ENCODE measurements at regions not wholly inside any gene's neighbourhood (a gene's known extent, or its start where the extent isn't known, plus 50 kb on each side); places are given as distances from the start of the nearest gene placed in this dataset.
"Not testable (repeated sequence)": the region's sequence is repeated elsewhere in the genome, so short reads cannot be mapped to it uniquely, and the experiment has no call there.

DNA sequence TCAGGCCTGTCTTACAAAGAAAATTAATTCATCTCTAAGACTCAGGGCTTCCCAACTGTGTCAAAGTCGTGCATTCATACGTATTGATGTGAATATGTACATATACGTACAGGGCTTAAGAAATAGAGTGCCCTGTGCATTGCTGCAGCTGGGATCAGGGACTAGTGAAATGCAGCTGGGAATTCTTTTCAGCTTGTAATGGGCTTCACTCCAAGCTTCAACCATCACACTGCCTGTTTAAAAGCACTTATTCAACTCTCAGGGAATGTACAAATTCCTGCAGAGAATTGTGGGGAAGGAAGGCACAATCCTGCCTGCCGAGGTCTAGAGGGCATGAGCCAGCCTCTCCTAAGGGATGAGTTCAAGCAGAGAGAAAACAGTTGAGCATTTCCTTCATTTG, 59.6 kb upstream of the MAN2A1 start:
- Mint-ChIP-seq H3K4me3 (no peak overlapping the region), H3K9me3 (peaks cover 6% of the 10 kb centered on the region), H3K4me1 (no peaks in the 10 kb centered on the region), H3K36me3 (ENCODE audit: low read depth) (no peaks in the 10 kb centered on the region), H3K27ac (no peak overlapping the region), H3K27me3 (peaks cover 2% of the 10 kb centered on the region)
- ChIA-PET CTCF (no interaction called here), POLR2A (no interaction called here)
- DNase-seq, result no peak

DNA sequence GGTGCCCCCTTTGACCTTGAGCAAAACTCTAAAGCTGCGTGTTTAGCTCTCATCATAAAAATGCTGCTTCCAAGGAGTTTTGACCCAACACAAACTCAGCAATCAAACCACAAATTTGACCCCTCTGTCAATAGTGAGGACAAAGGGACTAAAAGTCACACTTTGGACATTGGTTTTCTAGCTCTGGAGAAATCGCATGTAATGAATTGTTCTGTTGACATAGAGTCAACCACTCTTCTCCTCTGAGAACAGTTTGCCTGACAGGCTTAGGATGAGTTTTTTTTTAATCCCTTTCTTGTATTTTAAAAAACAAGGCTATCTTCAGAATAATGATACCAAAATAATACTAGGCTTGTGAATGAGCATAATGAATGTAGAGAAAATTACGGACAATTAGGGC, 61.1 kb upstream of the MAN2A1 start:
- Mint-ChIP-seq H3K36me3 (ENCODE audit: low read depth) (no peaks in the 10 kb centered on the region), H3K27ac (no peak overlapping the region), H3K4me1 (no peaks in the 10 kb centered on the region), H3K9me3 (peaks cover 6% of the 10 kb centered on the region), H3K4me3 (no peak overlapping the region), H3K27me3 (peaks cover 2% of the 10 kb centered on the region)
- ChIA-PET CTCF (interaction anchor here (0.7 kb wide), 1 partner anchor 11 kb away, joined by 3 read pairs; no protein-coding TSS in a partner anchor), POLR2A (no interaction called here)
- DNase-seq, result no peak

DNA sequence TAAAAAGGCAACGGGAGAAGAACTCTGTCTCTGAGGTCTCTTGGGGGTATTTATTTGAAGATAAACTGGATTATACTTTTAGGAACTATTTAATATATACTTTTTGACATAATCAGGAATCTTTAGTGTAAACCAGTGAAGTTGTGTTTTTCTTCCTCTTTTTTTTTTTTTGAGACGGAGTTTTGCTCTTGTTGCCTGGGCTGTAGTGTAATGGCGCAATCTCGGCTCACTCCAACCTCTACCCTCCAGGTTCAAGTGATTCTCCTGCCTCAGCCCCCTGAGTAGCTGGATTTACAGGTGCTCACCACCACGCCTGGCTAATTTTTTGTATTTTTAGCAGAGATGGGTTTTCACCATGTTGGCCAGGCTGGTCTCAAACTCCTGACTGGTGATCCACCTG, 68.5 kb upstream of the MAN2A1 start:
- H3K9me3 Mint-ChIP-seq; DNase-seq; CTCF ChIA-PET; H3K27ac Mint-ChIP-seq; H3K36me3 Mint-ChIP-seq (ENCODE audit: low read depth); H3K4me1 Mint-ChIP-seq; H3K4me3 Mint-ChIP-seq; POLR2A ChIA-PET; H3K27me3 Mint-ChIP-seq: not testable (repeated sequence)

DNA sequence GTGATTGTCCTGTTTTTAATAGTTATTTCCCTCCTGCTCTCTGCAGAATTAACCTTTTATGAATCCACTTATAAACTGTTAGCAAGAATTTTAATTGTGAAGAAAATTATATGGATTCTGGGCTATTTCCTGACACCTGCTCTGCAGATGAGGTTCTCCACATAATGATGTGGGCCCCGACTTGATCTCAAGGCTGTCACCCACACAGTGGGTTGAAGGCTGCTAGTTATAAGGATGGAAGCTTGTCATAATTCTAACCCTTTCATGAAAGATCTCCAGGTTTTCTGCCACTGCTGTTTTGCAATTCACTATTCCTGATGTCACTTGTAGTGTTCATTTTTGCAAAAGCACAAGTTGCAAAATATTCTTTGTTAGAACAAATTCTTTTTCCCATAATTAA, 69.1 kb upstream of the MAN2A1 start:
- Mint-ChIP-seq H3K27ac (no peak overlapping the region), H3K4me3 (no peak overlapping the region), H3K4me1 (no peaks in the 10 kb centered on the region), H3K36me3 (ENCODE audit: low read depth) (no peaks in the 10 kb centered on the region), H3K27me3 (no peaks in the 10 kb centered on the region), H3K9me3 (no peaks in the 10 kb centered on the region)
- POLR2A ChIA-PET, result no interaction called here
- DNase-seq, result no peak
- CTCF ChIA-PET, result no interaction called here

DNA sequence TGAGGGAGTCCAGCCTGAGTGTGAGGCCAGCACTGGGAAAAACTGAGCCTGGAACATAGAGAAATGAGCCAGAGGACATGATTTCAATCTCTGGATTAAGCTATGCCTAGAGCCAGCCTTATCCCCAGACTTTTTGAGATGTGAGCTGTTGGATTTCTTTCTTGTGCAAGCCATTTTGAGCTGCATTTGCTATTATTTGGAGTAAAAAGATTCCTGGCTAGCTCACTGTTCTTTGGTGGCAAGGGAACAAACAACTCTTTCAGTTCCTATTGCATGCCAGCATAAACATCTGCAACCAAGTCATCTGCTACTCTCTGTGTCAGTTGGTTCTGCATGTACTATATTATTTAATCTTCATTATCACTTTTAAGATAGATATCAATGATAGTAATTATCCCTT, 70.1 kb upstream of the MAN2A1 start:
- H3K4me3 Mint-ChIP-seq, result no peak overlapping the region
- no peaks in the 10 kb centered on the region for H3K36me3 Mint-ChIP-seq (ENCODE audit: low read depth)
- no peak overlapping the region for H3K27ac Mint-ChIP-seq
- ChIA-PET POLR2A (no interaction called here), CTCF (no interaction called here)
- no peaks in the 10 kb centered on the region for H3K27me3 Mint-ChIP-seq
- no peaks in the 10 kb centered on the region for H3K4me1 Mint-ChIP-seq
- DNase-seq, result no peak
- H3K9me3 Mint-ChIP-seq, result no peaks in the 10 kb centered on the region

DNA sequence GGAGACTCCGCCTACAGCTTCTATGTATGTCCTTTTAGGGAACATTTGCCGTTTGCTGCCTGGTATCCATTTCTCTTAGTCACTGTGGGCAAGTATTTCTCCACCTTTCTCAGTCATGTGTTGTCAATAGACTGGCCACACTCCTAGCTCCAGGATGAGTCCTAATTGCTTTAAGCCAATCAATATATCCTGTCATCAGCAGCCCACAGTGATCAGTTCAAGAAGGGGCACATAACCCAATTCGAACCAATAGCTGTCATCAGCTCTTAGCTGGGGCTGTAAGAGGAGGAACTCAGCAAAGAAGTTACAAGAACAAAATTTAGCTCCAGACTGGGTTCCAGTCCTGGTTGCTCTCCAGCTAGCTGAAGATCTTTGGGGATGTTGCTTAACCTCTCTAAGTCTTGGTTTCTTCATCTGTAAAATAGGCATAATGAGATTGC, 70.7 kb upstream of the MAN2A1 start:
- H3K36me3 Mint-ChIP-seq (ENCODE audit: low read depth), result no peaks in the 10 kb centered on the region
- CTCF ChIA-PET, result no interaction called here
- no peak overlapping the region for H3K27ac Mint-ChIP-seq
- no peaks in the 10 kb centered on the region for H3K9me3 Mint-ChIP-seq
- H3K4me1 Mint-ChIP-seq, result no peaks in the 10 kb centered on the region
- H3K4me3 Mint-ChIP-seq, result no peak overlapping the region
- POLR2A ChIA-PET, result no interaction called here
- H3K27me3 Mint-ChIP-seq, result no peaks in the 10 kb centered on the region
- no peak for DNase-seq

DNA sequence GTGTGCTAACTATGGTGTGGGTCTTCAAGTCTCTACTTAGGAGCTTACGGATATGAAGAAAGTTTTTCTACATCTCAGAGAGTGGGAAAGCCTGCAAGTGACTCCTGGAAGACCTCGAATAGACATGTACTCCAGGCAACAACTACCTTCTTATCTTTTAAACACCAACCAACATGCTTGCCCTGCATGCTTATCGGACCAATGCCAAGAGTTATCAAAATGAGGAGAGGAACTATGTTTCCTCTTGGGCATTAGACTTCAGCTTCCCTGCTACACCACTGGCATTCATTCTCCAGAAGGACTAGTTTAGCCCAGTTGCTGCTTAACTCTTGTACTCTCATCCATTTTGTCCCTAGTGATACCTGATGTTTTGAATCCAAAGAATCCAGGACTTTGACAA, 74.7 kb upstream of the MAN2A1 start:
- no peak for DNase-seq
- Mint-ChIP-seq H3K9me3 (no peaks in the 10 kb centered on the region), H3K4me1 (no peaks in the 10 kb centered on the region), H3K36me3 (ENCODE audit: low read depth) (no peaks in the 10 kb centered on the region), H3K27me3 (peaks cover 2% of the 10 kb centered on the region), H3K27ac (no peak overlapping the region), H3K4me3 (no peak overlapping the region)
- ChIA-PET POLR2A (no interaction called here), CTCF (no interaction called here)

DNA sequence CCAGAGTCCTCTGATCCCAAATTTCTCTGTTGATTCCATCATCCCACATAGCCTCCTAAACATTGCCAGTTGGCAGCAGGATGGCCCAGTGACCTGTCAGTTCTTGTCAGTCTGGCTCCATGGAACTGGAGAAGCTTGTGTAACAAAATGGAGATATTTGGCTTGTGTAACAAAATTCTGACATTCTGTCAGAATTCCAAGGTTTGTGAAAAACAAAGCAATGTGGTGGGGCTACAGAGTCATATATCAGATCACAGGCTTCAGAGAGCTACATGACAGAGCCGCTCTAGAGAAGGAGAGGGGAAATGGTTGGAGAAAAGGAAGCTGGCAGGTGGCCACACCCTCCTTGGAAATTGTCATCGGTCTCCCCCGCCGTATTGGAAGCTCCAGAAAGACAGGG, 75.4 kb upstream of the MAN2A1 start:
- H3K4me1 Mint-ChIP-seq, result no peaks in the 10 kb centered on the region
- CTCF ChIA-PET, result no interaction called here
- no peak for DNase-seq
- no peaks in the 10 kb centered on the region for H3K36me3 Mint-ChIP-seq (ENCODE audit: low read depth)
- H3K27ac Mint-ChIP-seq, result no peak overlapping the region
- peaks cover 2% of the 10 kb centered on the region for H3K27me3 Mint-ChIP-seq
- H3K9me3 Mint-ChIP-seq, result no peaks in the 10 kb centered on the region
- POLR2A ChIA-PET, result no interaction called here
- no peak overlapping the region for H3K4me3 Mint-ChIP-seq

DNA sequence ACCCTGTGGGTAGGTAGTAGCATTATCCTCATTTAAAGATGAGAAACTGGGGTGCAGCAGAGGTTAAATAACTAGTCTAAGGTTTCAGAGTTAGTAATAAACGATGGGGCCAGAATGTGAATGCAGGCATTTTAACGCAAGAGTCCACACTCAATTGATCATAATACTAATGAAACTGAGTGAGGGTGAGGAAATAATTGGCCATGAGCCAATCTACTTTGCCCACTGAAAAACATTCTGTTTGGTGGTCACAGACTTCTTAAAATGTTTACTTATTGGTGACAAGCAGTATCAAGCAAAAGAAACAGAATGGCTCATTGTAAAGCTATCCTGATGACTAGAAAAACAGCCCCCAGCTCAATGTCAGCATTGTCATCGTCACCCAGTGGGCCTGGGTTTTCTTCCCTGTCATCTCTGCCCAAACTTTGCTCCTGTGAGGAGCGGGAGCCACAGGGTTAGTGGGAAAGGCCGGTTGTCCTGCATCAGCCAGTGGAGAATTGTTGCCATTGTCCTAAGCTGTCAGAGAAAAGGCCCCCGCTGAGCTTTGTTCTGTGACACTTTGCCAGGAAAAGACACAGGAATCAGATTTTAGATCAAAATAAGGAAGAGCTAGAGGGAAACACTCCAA, 77.3 kb upstream of the MAN2A1 start:
- no peak for DNase-seq
- Mint-ChIP-seq H3K9me3 (peaks cover 2% of the 10 kb centered on the region), H3K27ac (no peak overlapping the region), H3K27me3 (peaks cover 3% of the 10 kb centered on the region), H3K4me1 (no peaks in the 10 kb centered on the region), H3K36me3 (ENCODE audit: low read depth) (no peaks in the 10 kb centered on the region), H3K4me3 (no peak overlapping the region)
- ChIA-PET POLR2A (no interaction called here), CTCF (no interaction called here)

DNA sequence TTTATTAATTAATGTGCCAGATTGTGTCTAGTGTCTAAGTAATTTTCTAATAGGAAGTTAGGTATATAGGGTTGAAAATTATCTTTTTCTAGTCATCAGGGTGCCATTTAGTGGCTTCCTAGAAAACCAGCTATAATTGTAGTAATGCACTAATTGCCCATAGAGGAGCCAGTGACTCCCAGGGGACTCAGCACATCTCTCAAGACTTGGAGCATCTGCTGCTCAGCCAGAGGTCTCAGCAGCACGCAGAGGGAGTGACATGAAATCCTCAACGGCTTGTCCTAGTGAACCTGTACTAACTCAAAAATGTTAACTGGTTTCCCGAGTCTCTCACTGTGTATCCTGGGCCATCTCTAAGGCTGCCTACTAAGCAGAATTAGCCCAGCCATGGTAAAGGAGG, 78.2 kb upstream of the MAN2A1 start:
- Mint-ChIP-seq H3K27me3 (peaks cover 3% of the 10 kb centered on the region), H3K36me3 (ENCODE audit: low read depth) (no peaks in the 10 kb centered on the region), H3K9me3 (peaks cover 2% of the 10 kb centered on the region), H3K27ac (no peak overlapping the region), H3K4me3 (no peak overlapping the region), H3K4me1 (no peaks in the 10 kb centered on the region)
- CTCF ChIA-PET, result no interaction called here
- no peak for DNase-seq
- POLR2A ChIA-PET, result no interaction called here

DNA sequence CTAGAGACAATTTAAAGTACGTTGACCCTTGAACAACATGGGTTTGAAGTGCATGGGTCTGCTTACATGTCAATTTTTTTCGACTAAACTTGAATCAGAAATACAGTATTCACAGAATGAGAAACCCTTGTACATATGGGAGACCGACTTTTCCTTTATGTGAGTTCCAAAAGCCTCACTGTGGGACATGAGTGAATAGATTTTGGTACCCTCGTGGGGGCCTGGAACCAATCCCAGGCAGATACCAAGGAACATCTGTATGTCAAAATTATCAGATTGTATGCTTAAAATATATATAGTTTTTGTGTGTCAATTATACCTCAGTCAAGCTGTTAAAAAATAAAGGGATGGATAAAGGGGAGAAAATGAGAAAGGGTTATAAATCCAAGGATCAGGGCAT, 78.7 kb upstream of the MAN2A1 start:
- POLR2A ChIA-PET, result no interaction called here
- no peak overlapping the region for H3K4me3 Mint-ChIP-seq

DNA sequence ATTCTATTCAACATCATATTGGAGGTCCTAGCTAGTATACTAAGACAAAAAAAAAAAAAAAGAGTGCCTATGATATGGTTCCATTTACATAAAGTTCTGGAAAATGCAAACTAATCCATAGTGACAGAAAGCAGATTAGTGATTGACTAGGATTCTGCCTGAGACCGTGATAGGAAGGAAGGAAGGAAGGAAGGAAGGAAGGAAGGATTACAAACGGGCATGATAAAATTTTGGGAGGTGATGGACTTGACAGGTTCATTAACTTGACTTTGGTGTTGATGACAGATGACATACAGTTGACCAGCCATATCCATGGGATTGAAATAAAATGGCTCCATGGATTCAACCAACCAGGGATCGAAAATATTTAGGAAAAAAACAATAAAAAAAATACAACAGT, 79.1 kb upstream of the MAN2A1 start:
- no peaks in the 10 kb centered on the region for H3K4me1 Mint-ChIP-seq

More for the DNA sequence above, 78.7 kb upstream of the MAN2A1 start:
- Mint-ChIP-seq H3K4me1 (no peaks in the 10 kb centered on the region), H3K27ac (no peak overlapping the region), H3K36me3 (ENCODE audit: low read depth) (no peaks in the 10 kb centered on the region), H3K9me3 (peaks cover 2% of the 10 kb centered on the region), H3K27me3 (peaks cover 3% of the 10 kb centered on the region)
- no peak for DNase-seq
- CTCF ChIA-PET, result no interaction called here

DNA sequence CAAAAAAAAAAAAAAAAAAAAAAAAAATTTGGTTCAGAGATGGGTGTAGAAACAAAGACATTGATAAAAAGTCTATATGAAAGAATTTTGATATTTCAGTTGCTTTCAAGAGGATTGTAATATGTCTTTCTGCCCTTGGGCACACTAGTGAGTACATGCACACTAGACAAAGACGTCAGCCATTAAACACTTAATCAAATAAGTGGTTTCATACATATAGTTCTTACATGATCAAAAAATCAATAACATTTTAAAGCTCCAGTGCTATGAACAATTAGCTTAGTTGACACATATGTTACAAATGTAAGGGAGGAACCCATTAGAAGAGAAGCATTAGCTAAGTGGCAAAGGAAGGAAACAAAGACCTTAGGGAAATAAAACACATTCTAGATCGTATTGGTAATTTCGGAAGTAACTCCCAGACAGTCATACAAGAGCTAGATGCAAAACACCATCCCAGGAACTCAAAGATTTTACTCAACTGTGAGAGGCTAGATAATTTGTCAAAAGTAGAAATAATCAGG, 84.5 kb upstream of the MAN2A1 start:
- Mint-ChIP-seq H3K27me3 (peaks cover 3% of the 10 kb centered on the region), H3K4me1 (no peaks in the 10 kb centered on the region), H3K4me3 (no peak overlapping the region), H3K9me3 (peaks cover 2% of the 10 kb centered on the region), H3K36me3 (ENCODE audit: low read depth) (no peaks in the 10 kb centered on the region), H3K27ac (no peak overlapping the region)
- CTCF ChIA-PET, result no interaction called here
- POLR2A ChIA-PET, result no interaction called here
- no peak for DNase-seq

More for the DNA sequence above, 79.1 kb upstream of the MAN2A1 start:
- Mint-ChIP-seq H3K36me3 (ENCODE audit: low read depth) (no peaks in the 10 kb centered on the region), H3K4me3 (no peak overlapping the region), H3K27me3 (peaks cover 3% of the 10 kb centered on the region), H3K9me3 (peaks cover 2% of the 10 kb centered on the region), H3K27ac (no peak overlapping the region)
- CTCF ChIA-PET, result no interaction called here
- POLR2A ChIA-PET, result no interaction called here
- no peak for DNase-seq

DNA sequence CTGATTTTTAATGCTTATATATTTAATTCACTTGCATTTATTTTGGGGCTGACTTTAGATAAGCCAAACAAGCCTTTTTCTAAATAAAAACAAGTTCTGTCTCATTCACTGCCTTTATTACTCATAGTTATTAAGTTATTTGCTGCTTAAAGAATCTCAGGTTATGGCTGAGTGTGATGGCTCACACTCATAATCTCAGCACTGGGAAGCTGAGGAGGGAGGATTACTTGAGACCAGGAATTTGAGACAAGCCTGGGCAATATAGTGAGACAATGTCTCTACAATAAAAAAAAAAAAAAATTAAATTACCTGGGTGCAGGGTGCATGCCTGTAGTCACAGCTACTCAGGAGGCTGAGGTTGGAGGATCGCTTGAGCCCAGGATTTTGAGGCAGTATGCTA, 85.0 kb upstream of the MAN2A1 start:
- DNase-seq, result no peak
- ChIA-PET CTCF (no interaction called here), POLR2A (no interaction called here)
- Mint-ChIP-seq H3K36me3 (ENCODE audit: low read depth) (no peaks in the 10 kb centered on the region), H3K9me3 (peaks cover 2% of the 10 kb centered on the region), H3K27me3 (peaks cover 3% of the 10 kb centered on the region), H3K4me3 (no peak overlapping the region), H3K27ac (no peak overlapping the region), H3K4me1 (no peaks in the 10 kb centered on the region)

Data from activated CD4-positive, alpha-beta T cell treated with anti-CD3 and anti-CD28 coated beads, Interleukin-2, amount 10 ng/mL, durations not matched to agents 7 days and 5 days (primary cell).